ENCODE measurements at regions not wholly inside any gene's neighbourhood (a gene's known extent, or its start where the extent isn't known, plus 50 kb on each side); places are given as distances from the start of the nearest gene placed in this dataset.

- DNase-seq, result no peak
- 23 to 24% methylated on average over 7 of the region's 7 CpGs for WGBS, 2 experiments (ENCODE audit: low coverage in 1 of 2, low lambda C conversion rate in 2 of 2, missing lambda C conversion rate in 2 of 2)
Measured at GRCh38 chr5:6190838-6191237, 187.5 kb downstream of the MED10 start.

GRCh38 chr5:6188976-6189375 is 189.4 kb downstream of the MED10 start:
- H4K20me1 ChIP-seq (ENCODE audit: insufficient read depth), result no peaks in the 10 kb centered on the region
- 47 to 50% methylated on average over 8 of the region's 8 CpGs for WGBS, 2 experiments (ENCODE audit: low coverage in 1 of 2, low lambda C conversion rate in 2 of 2, missing lambda C conversion rate in 2 of 2)
- no peak overlapping the region for H3K4me3 ChIP-seq
- no peaks in the 10 kb centered on the region for H3F3A ChIP-seq (ENCODE audit: insufficient read depth)
- in situ Hi-C loops (cut with MboI), result no loop called here
- H3K4me1 ChIP-seq (ENCODE audit: insufficient read depth), result no peaks in the 10 kb centered on the region
- no peak overlapping the region for H3K9ac ChIP-seq
- no peak overlapping the region for H2AFZ ChIP-seq
- H3K36me3 ChIP-seq (ENCODE audit: low read depth), result no peaks in the 10 kb centered on the region
- H3K27ac ChIP-seq, result no peak overlapping the region
- no peaks in the 10 kb centered on the region for H3K79me2 ChIP-seq (ENCODE audit: insufficient read depth)
- no peaks in the 10 kb centered on the region for H3K27me3 ChIP-seq (replicated peaks; ENCODE audit: insufficient read depth)
- H3K9me3 ChIP-seq (ENCODE audit: low read depth), result no peaks in the 10 kb centered on the region
- no peak overlapping the region for H3K4me2 ChIP-seq (ENCODE audit: unreplicated experiment)
- TF ChIP-seq EZH2phosphoT487 (IDR thresholded peaks at IDR 0.05; ENCODE audit: insufficient read depth, low read depth), result no peak
- no peak for TF ChIP-seq EZH2 (IDR thresholded peaks at IDR 0.05; ENCODE audit: insufficient read depth, poor library complexity, severe bottlenecking)
- DNase-seq, result no peak
- no peaks in the 10 kb centered on the region for H3K9me2 ChIP-seq (ENCODE audit: insufficient read depth)

More at GRCh38 chr5:6190838-6191237, 187.5 kb downstream of the MED10 start:
- Histone ChIP-seq H3K4me1 (ENCODE audit: insufficient read depth) (no peaks in the 10 kb centered on the region), H3K9me3 (ENCODE audit: low read depth) (no peaks in the 10 kb centered on the region), H4K20me1 (ENCODE audit: insufficient read depth) (no peaks in the 10 kb centered on the region), H3K4me3 (no peak overlapping the region), H3K9me2 (ENCODE audit: insufficient read depth) (no peaks in the 10 kb centered on the region), H3K36me3 (ENCODE audit: low read depth) (no peaks in the 10 kb centered on the region), H3K27me3 (replicated peaks; ENCODE audit: insufficient read depth) (no peaks in the 10 kb centered on the region), H3K27ac (no peak overlapping the region), H2AFZ (no peak overlapping the region), H3K4me2 (ENCODE audit: unreplicated experiment) (no peak overlapping the region), H3K79me2 (ENCODE audit: insufficient read depth) (no peaks in the 10 kb centered on the region), H3K9ac (no peak overlapping the region), H3F3A (ENCODE audit: insufficient read depth) (no peaks in the 10 kb centered on the region)
- in situ Hi-C loops (cut with MboI), result no loop called here
- TF ChIP-seq EZH2 (IDR thresholded peaks at IDR 0.05; ENCODE audit: insufficient read depth, poor library complexity, severe bottlenecking) (no peak), EZH2phosphoT487 (IDR thresholded peaks at IDR 0.05; ENCODE audit: insufficient read depth, low read depth) (no peak)

- in situ Hi-C loops (cut with MboI), result no loop called here
- Histone ChIP-seq H3K4me3 (no peak overlapping the region), H3K79me2 (ENCODE audit: insufficient read depth) (no peaks in the 10 kb centered on the region), H3K27me3 (replicated peaks; ENCODE audit: insufficient read depth) (no peaks in the 10 kb centered on the region), H3K4me2 (ENCODE audit: unreplicated experiment) (no peak overlapping the region), H3K4me1 (ENCODE audit: insufficient read depth) (no peaks in the 10 kb centered on the region), H3K27ac (no peak overlapping the region), H3F3A (ENCODE audit: insufficient read depth) (no peaks in the 10 kb centered on the region), H2AFZ (no peak overlapping the region), H3K36me3 (ENCODE audit: low read depth) (no peaks in the 10 kb centered on the region), H4K20me1 (ENCODE audit: insufficient read depth) (no peaks in the 10 kb centered on the region), H3K9me3 (ENCODE audit: low read depth) (no peaks in the 10 kb centered on the region), H3K9me2 (ENCODE audit: insufficient read depth) (no peaks in the 10 kb centered on the region), H3K9ac (no peak overlapping the region)
- WGBS, 2 experiments (ENCODE audit: low coverage in 1 of 2, low lambda C conversion rate in 2 of 2, missing lambda C conversion rate in 2 of 2), result 43 to 54% methylated on average over 6 of the region's 6 CpGs
- no peak for TF ChIP-seq EZH2 (IDR thresholded peaks at IDR 0.05; ENCODE audit: insufficient read depth, poor library complexity, severe bottlenecking)
- no peak for TF ChIP-seq EZH2phosphoT487 (IDR thresholded peaks at IDR 0.05; ENCODE audit: insufficient read depth, low read depth)
- no peak for DNase-seq
Measured at GRCh38 chr5:6188344-6188743, 190.0 kb downstream of the MED10 start.

- no peaks in the 10 kb centered on the region for H4K20me1 ChIP-seq (ENCODE audit: insufficient read depth)
- 39 to 46% methylated on average over 4 of the region's 4 CpGs for WGBS, 2 experiments (ENCODE audit: low coverage in 1 of 2, low lambda C conversion rate in 2 of 2, missing lambda C conversion rate in 2 of 2)
- H3K9ac ChIP-seq, result no peak overlapping the region
- no peaks in the 10 kb centered on the region for H3K79me2 ChIP-seq (ENCODE audit: insufficient read depth)
- H3K4me1 ChIP-seq (ENCODE audit: insufficient read depth), result no peaks in the 10 kb centered on the region
- no peak overlapping the region for H3K27ac ChIP-seq
- no peak overlapping the region for H2AFZ ChIP-seq
- in situ Hi-C loops (cut with MboI), result no loop called here
- H3K9me3 ChIP-seq (ENCODE audit: low read depth), result no peaks in the 10 kb centered on the region
- no peak overlapping the region for H3K4me2 ChIP-seq (ENCODE audit: unreplicated experiment)
- no peak overlapping the region for H3K4me3 ChIP-seq
- H3K9me2 ChIP-seq (ENCODE audit: insufficient read depth), result no peaks in the 10 kb centered on the region
- no peaks in the 10 kb centered on the region for H3K27me3 ChIP-seq (replicated peaks; ENCODE audit: insufficient read depth)
- H3K36me3 ChIP-seq (ENCODE audit: low read depth), result no peaks in the 10 kb centered on the region
- H3F3A ChIP-seq (ENCODE audit: insufficient read depth), result no peaks in the 10 kb centered on the region
- no peak for TF ChIP-seq EZH2 (IDR thresholded peaks at IDR 0.05; ENCODE audit: insufficient read depth, poor library complexity, severe bottlenecking)
- TF ChIP-seq EZH2phosphoT487 (IDR thresholded peaks at IDR 0.05; ENCODE audit: insufficient read depth, low read depth), result no peak
- DNase-seq, result no peak
Measured at GRCh38 chr5:6187501-6187900, 190.8 kb downstream of the MED10 start.

- Histone ChIP-seq H2AFZ (no peak overlapping the region), H3K27ac (no peak overlapping the region), H3K4me3 (no peak overlapping the region), H3K27me3 (replicated peaks; ENCODE audit: insufficient read depth) (no peaks in the 10 kb centered on the region; the same call in 1 of the 2 replicates), H3F3A (ENCODE audit: insufficient read depth) (no peaks in the 10 kb centered on the region), H3K9me2 (ENCODE audit: insufficient read depth) (no peaks in the 10 kb centered on the region), H3K9me3 (ENCODE audit: low read depth) (no peaks in the 10 kb centered on the region), H3K4me1 (ENCODE audit: insufficient read depth) (no peaks in the 10 kb centered on the region), H3K4me2 (ENCODE audit: unreplicated experiment) (no peak overlapping the region), H3K9ac (no peak overlapping the region), H3K79me2 (ENCODE audit: insufficient read depth) (no peaks in the 10 kb centered on the region), H3K36me3 (ENCODE audit: low read depth) (no peaks in the 10 kb centered on the region), H4K20me1 (ENCODE audit: insufficient read depth) (no peaks in the 10 kb centered on the region)
- 39 to 46% methylated on average over 6 of the region's 6 CpGs for WGBS, 2 experiments (ENCODE audit: low coverage in 1 of 2, low lambda C conversion rate in 2 of 2, missing lambda C conversion rate in 2 of 2)
- no peak for DNase-seq
- no peak for TF ChIP-seq EZH2 (IDR thresholded peaks at IDR 0.05; ENCODE audit: insufficient read depth, poor library complexity, severe bottlenecking)
- no peak for TF ChIP-seq EZH2phosphoT487 (IDR thresholded peaks at IDR 0.05; ENCODE audit: insufficient read depth, low read depth)
- in situ Hi-C loops (cut with MboI), result no loop called here
Measured at GRCh38 chr5:6185574-6185973, 192.8 kb downstream of the MED10 start.

Data from GM23248 (cell line).